ENCODE measurements at regions not wholly inside any gene's neighbourhood (a gene's known extent, or its start where the extent isn't known, plus 50 kb on each side); places are given as distances from the start of the nearest gene placed in this dataset.
A peak's percentile ranks its signal among the peaks of the same experiment; 100 is the strongest.

DNA sequence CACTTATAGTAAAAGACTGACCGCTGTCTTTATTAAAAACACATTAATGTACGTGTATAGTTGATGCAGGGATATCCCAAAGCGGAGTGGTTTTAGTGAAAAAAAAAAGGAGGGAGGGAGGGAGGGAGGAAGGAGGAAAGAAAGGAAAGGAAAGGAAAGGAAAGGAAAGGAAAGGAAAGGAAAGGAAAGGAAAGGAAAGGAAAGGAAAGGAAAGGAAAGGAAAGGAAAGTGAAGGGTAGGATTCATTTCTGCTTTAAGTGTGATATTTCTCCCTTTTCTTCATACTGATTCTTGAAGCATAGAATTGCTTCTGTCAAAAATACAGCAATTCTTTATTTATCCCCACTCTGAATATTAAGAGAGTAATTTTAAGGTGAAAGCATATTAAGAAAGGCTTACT lies 504.9 kb downstream of the PPP4R3C start:
- DNase-seq, result no peak
- no peak for TF ChIP-seq EZH2 (IDR thresholded peaks at IDR 0.05; ENCODE audit: insufficient read depth, poor library complexity, severe bottlenecking)
- no peak for TF ChIP-seq EZH2phosphoT487 (IDR thresholded peaks at IDR 0.05; ENCODE audit: insufficient read depth, low read depth)
- Histone ChIP-seq H3K27ac (no peak overlapping the region), H3K9ac (no peak overlapping the region), H3K4me3 (no peak overlapping the region), H3F3A (ENCODE audit: insufficient read depth) (no peaks in the 10 kb centered on the region), H3K27me3 (replicated peaks; ENCODE audit: insufficient read depth) (no peaks in the 10 kb centered on the region), H3K9me2 (ENCODE audit: insufficient read depth) (no peaks in the 10 kb centered on the region), H4K20me1 (ENCODE audit: insufficient read depth) (no peaks in the 10 kb centered on the region), H3K4me1 (ENCODE audit: insufficient read depth) (no peaks in the 10 kb centered on the region), H3K4me2 (ENCODE audit: unreplicated experiment) (no peak overlapping the region), H3K36me3 (ENCODE audit: low read depth) (no peaks in the 10 kb centered on the region), H2AFZ (no peak overlapping the region), H3K9me3 (ENCODE audit: low read depth) (no peaks in the 10 kb centered on the region), H3K79me2 (ENCODE audit: insufficient read depth) (no peaks in the 10 kb centered on the region)
- 18 to 31% methylated on average over 3 of the region's 3 CpGs for WGBS, 2 experiments (ENCODE audit: low coverage in 1 of 2, low lambda C conversion rate in 2 of 2, missing lambda C conversion rate in 2 of 2)
- in situ Hi-C loops (cut with MboI), result no loop called here

GRCh38 chrX:26954029-26954428 lies 509.1 kb downstream of the PPP4R3C start:
- Histone ChIP-seq H4K20me1 (ENCODE audit: insufficient read depth) (no peaks in the 10 kb centered on the region), H3K79me2 (ENCODE audit: insufficient read depth) (no peaks in the 10 kb centered on the region), H3K36me3 (ENCODE audit: low read depth) (no peaks in the 10 kb centered on the region), H3K27ac (no peak overlapping the region), H3F3A (ENCODE audit: insufficient read depth) (no peaks in the 10 kb centered on the region), H3K4me3 (no peak overlapping the region), H3K9me3 (ENCODE audit: low read depth) (no peaks in the 10 kb centered on the region), H3K4me2 (ENCODE audit: unreplicated experiment) (no peak overlapping the region), H3K4me1 (ENCODE audit: insufficient read depth) (peaks cover 9% of the 10 kb centered on the region; the same call in 1 of the 2 replicates), H3K27me3 (replicated peaks; ENCODE audit: insufficient read depth) (no peaks in the 10 kb centered on the region), H3K9ac (no peak overlapping the region), H2AFZ (no peak overlapping the region), H3K9me2 (ENCODE audit: insufficient read depth) (no peaks in the 10 kb centered on the region)
- WGBS, 2 experiments (ENCODE audit: low coverage in 1 of 2, low lambda C conversion rate in 2 of 2, missing lambda C conversion rate in 2 of 2), result 0% methylated on average over 1 to 2 of the region's 2 CpGs
- in situ Hi-C loops (cut with MboI), result no loop called here
- DNase-seq, result peak; percentile 18
- TF ChIP-seq EZH2 (IDR thresholded peaks at IDR 0.05; ENCODE audit: insufficient read depth, poor library complexity, severe bottlenecking), result no peak

- Histone ChIP-seq H3K9me3 (ENCODE audit: low read depth) (no peaks in the 10 kb centered on the region), H3K9me2 (ENCODE audit: insufficient read depth) (no peaks in the 10 kb centered on the region), H3F3A (ENCODE audit: insufficient read depth) (no peaks in the 10 kb centered on the region), H3K4me2 (ENCODE audit: unreplicated experiment) (no peak overlapping the region), H3K9ac (no peak overlapping the region), H3K27me3 (replicated peaks; ENCODE audit: insufficient read depth) (no peaks in the 10 kb centered on the region), H3K36me3 (ENCODE audit: low read depth) (no peaks in the 10 kb centered on the region), H2AFZ (no peak overlapping the region), H4K20me1 (ENCODE audit: insufficient read depth) (no peaks in the 10 kb centered on the region), H3K4me3 (no peak overlapping the region), H3K27ac (no peak overlapping the region), H3K4me1 (ENCODE audit: insufficient read depth) (peaks cover 9% of the 10 kb centered on the region; the same call in 1 of the 2 replicates), H3K79me2 (ENCODE audit: insufficient read depth) (no peaks in the 10 kb centered on the region)
- WGBS, 2 experiments (ENCODE audit: low coverage in 1 of 2, low lambda C conversion rate in 2 of 2, missing lambda C conversion rate in 2 of 2), result 4% methylated on average over 2 of the region's 2 CpGs
- in situ Hi-C loops (cut with MboI), result no loop called here
- DNase-seq, result peak; percentile 4
- TF ChIP-seq EZH2 (IDR thresholded peaks at IDR 0.05; ENCODE audit: insufficient read depth, poor library complexity, severe bottlenecking) (no peak), EZH2phosphoT487 (IDR thresholded peaks at IDR 0.05; ENCODE audit: insufficient read depth, low read depth) (no peak)
Observed at GRCh38 chrX:26952213-26952612, 510.9 kb downstream of the PPP4R3C start.

DNA sequence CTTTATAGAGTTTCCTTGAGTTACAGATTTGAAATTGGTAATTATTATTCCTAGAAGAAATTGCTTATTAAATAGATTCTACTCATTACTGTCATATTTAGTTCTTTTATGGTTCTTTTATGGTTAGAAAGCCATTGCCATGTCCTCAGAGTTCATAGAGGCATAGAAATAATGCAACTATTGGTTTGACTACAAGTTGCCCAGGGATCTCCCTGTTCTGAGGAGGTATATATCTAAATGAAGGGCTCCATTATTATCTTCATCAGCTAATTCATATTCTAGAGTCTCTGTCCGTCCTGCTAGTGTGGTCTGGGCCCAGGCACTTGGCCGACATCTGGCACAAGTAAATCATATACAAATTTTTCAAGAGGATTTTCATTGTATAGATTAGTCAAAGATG lies 535.7 kb downstream of the PPP4R3C start:
- no peaks in the 10 kb centered on the region for H3K27me3 ChIP-seq (replicated peaks; ENCODE audit: insufficient read depth)
- H4K20me1 ChIP-seq (ENCODE audit: insufficient read depth), result no peaks in the 10 kb centered on the region
- H3K36me3 ChIP-seq (ENCODE audit: low read depth), result no peaks in the 10 kb centered on the region
- peaks cover 16% of the 10 kb centered on the region for H3K4me1 ChIP-seq (ENCODE audit: insufficient read depth)
- no peak overlapping the region for H3K4me3 ChIP-seq
- TF ChIP-seq EZH2 (IDR thresholded peaks at IDR 0.05; ENCODE audit: insufficient read depth, poor library complexity, severe bottlenecking) (no peak), EZH2phosphoT487 (IDR thresholded peaks at IDR 0.05; ENCODE audit: insufficient read depth, low read depth) (no peak)
- no peaks in the 10 kb centered on the region for H3K79me2 ChIP-seq (ENCODE audit: insufficient read depth)
- in situ Hi-C loops (cut with MboI), result no loop called here
- 81 to 83% methylated on average over 2 of the region's 2 CpGs for WGBS, 2 experiments (ENCODE audit: low coverage in 1 of 2, low lambda C conversion rate in 2 of 2, missing lambda C conversion rate in 2 of 2)
- H3F3A ChIP-seq (ENCODE audit: insufficient read depth), result peaks cover 3% of the 10 kb centered on the region; the same call in 1 of the 2 replicates
- H3K27ac ChIP-seq, result no peak overlapping the region
- DNase-seq, result no peak
- H3K4me2 ChIP-seq (ENCODE audit: unreplicated experiment), result no peak overlapping the region
- no peak overlapping the region for H2AFZ ChIP-seq
- H3K9me3 ChIP-seq (ENCODE audit: low read depth), result no peaks in the 10 kb centered on the region
- no peaks in the 10 kb centered on the region for H3K9me2 ChIP-seq (ENCODE audit: insufficient read depth)
- H3K9ac ChIP-seq, result no peak overlapping the region

DNA sequence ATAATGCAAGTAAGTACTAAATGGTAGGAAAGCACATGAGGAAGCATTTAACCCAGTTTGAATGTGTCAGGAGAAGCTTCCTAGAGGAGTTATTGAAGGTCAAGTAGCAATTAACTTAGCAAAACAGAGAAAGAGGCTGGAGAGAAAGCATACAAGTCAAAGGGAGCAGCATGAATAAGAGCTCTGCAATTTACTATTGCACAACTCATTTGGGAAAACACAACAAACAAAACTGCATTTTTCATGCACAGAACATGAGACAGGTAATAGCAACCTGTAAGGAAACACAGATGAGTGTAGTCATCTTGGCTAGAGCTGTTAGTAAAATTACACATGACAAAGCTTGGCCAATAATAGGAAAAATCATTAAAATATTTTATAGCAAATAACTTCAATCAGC lies 538.1 kb downstream of the PPP4R3C start:
- Histone ChIP-seq H3K27ac (no peak overlapping the region), H3K79me2 (ENCODE audit: insufficient read depth) (no peaks in the 10 kb centered on the region), H3K36me3 (ENCODE audit: low read depth) (no peaks in the 10 kb centered on the region), H3K4me1 (ENCODE audit: insufficient read depth) (peaks cover 23% of the 10 kb centered on the region), H3K9me2 (ENCODE audit: insufficient read depth) (no peaks in the 10 kb centered on the region), H2AFZ (no peak overlapping the region), H3K9me3 (ENCODE audit: low read depth) (no peaks in the 10 kb centered on the region), H4K20me1 (ENCODE audit: insufficient read depth) (no peaks in the 10 kb centered on the region), H3F3A (ENCODE audit: insufficient read depth) (peaks cover 4% of the 10 kb centered on the region; the same call in 1 of the 2 replicates), H3K9ac (no peak overlapping the region), H3K4me2 (ENCODE audit: unreplicated experiment) (no peak overlapping the region), H3K27me3 (replicated peaks; ENCODE audit: insufficient read depth) (no peaks in the 10 kb centered on the region), H3K4me3 (no peak overlapping the region)
- DNase-seq, result peak; percentile 33
- no peak for TF ChIP-seq EZH2phosphoT487 (IDR thresholded peaks at IDR 0.05; ENCODE audit: insufficient read depth, low read depth)
- no peak for TF ChIP-seq EZH2 (IDR thresholded peaks at IDR 0.05; ENCODE audit: insufficient read depth, poor library complexity, severe bottlenecking)
- in situ Hi-C loops (cut with MboI), result no loop called here

Measured in GM23248 (cell line).